GM18858 (cell line): ENCODE measurements at regions not wholly inside any gene's neighbourhood (a gene's known extent, or its start where the extent isn't known, plus 50 kb on each side); places are given as distances from the start of the nearest gene placed in this dataset.
"Not testable (repeated sequence)": the region's sequence is repeated elsewhere in the genome, so short reads cannot be mapped to it uniquely, and the experiment has no call there.

ENCODE experiments used
- ATAC-seq: cut with Tn5 transposase; IDR thresholded peaks from one replicate; pipeline ENCODE4 v1.9.1; 2021; ENCODE audit not compliant: unreplicated experiment

- no peak for ATAC-seq
Measured at GRCh38 chr12:89289720-89290119, 62.6 kb downstream of the DUSP6 start.

- ATAC-seq, result no peak
Measured at GRCh38 chr12:89288959-89289358, 63.3 kb downstream of the DUSP6 start.

- no peak for ATAC-seq
Measured at GRCh38 chr12:89286501-89286900, 65.8 kb downstream of the DUSP6 start.

GRCh38 chr12:89281539-89281867, 70.8 kb downstream of the DUSP6 start:
- ATAC-seq, result no peak

GRCh38 chr12:89280833-89281538, 71.3 kb downstream of the DUSP6 start:
- no peak for ATAC-seq

- ATAC-seq, result no peak
Measured at GRCh38 chr12:89279499-89279898, 72.8 kb downstream of the DUSP6 start.

GRCh38 chr12:89278862-89279261, 73.4 kb downstream of the DUSP6 start:
- no peak for ATAC-seq

- no peak for ATAC-seq
Measured at GRCh38 chr12:89278169-89278568, 74.1 kb downstream of the DUSP6 start.

GRCh38 chr12:89276860-89277259, 75.4 kb downstream of the DUSP6 start:
- no peak for ATAC-seq

- no peak for ATAC-seq
Measured at GRCh38 chr12:89273525-89273924, 78.8 kb downstream of the DUSP6 start.

- ATAC-seq, result no peak
Measured at GRCh38 chr12:89270548-89270947, 81.8 kb downstream of the DUSP6 start.

- no peak for ATAC-seq
Measured at GRCh38 chr12:89269174-89269573, 83.1 kb downstream of the DUSP6 start.

- no peak for ATAC-seq
Measured at GRCh38 chr12:89267404-89267803, 84.9 kb downstream of the DUSP6 start.

GRCh38 chr12:89266574-89267188, 85.6 kb downstream of the DUSP6 start:
- not testable (repeated sequence) for ATAC-seq

- ATAC-seq, result no peak
Measured at GRCh38 chr12:89264837-89265236, 87.5 kb downstream of the DUSP6 start.

- no peak for ATAC-seq
Measured at GRCh38 chr12:89263900-89264299, 88.4 kb downstream of the DUSP6 start.

GRCh38 chr12:89262855-89263552, 89.3 kb downstream of the DUSP6 start:
- ATAC-seq, result no peak

GRCh38 chr12:89261982-89262381, 90.3 kb downstream of the DUSP6 start:
- no peak for ATAC-seq

- ATAC-seq, result no peak
Measured at GRCh38 chr12:89260841-89261637, 91.3 kb downstream of the DUSP6 start.

GRCh38 chr12:89259821-89260220, 92.5 kb downstream of the DUSP6 start:
- ATAC-seq, result no peak

GRCh38 chr12:89258240-89258969, 93.9 kb downstream of the DUSP6 start:
- ATAC-seq, result no peak
